ENCODE measurements at regions not wholly inside any gene's neighbourhood (a gene's known extent, or its start where the extent isn't known, plus 50 kb on each side); places are given as distances from the start of the nearest gene placed in this dataset.

DNA sequence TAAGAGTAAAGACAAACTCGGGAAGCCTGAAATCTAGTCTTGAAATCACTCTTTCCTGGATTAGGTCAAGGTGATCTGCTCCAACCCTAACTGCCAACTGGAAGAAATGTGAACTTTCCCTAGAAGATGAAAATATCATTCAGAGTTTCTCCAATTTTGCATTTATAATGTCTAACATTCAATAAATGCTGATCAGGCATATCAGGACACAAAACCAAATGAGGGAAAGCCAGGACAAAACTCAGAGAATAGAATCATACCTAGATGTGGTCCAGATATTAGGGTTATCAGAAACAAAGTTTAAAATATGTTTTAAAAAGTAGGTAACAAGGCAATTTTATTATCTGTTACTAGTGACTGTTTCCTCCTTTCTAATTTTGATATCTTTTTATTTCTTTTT, 335.5 kb upstream of the MAP3K7 start:
- TF ChIP-seq, protein P1, sequence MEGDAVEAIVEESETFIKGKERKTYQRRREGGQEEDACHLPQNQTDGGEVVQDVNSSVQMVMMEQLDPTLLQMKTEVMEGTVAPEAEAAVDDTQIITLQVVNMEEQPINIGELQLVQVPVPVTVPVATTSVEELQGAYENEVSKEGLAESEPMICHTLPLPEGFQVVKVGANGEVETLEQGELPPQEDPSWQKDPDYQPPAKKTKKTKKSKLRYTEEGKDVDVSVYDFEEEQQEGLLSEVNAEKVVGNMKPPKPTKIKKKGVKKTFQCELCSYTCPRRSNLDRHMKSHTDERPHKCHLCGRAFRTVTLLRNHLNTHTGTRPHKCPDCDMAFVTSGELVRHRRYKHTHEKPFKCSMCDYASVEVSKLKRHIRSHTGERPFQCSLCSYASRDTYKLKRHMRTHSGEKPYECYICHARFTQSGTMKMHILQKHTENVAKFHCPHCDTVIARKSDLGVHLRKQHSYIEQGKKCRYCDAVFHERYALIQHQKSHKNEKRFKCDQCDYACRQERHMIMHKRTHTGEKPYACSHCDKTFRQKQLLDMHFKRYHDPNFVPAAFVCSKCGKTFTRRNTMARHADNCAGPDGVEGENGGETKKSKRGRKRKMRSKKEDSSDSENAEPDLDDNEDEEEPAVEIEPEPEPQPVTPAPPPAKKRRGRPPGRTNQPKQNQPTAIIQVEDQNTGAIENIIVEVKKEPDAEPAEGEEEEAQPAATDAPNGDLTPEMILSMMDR (IDR thresholded peaks at IDR 0.05): no peak
- TF ChIP-seq POLR2A (IDR thresholded peaks at IDR 0.05): no peak

All from thyroid gland (tissue), 4 donors.